ENCODE measurements at regions not wholly inside any gene's neighbourhood (a gene's known extent, or its start where the extent isn't known, plus 50 kb on each side); places are given as distances from the start of the nearest gene placed in this dataset.
"Not testable (repeated sequence)": the region's sequence is repeated elsewhere in the genome, so short reads cannot be mapped to it uniquely, and the experiment has no call there.

- no peak for DNase-seq
Measured at GRCh38 chr12:68514807-68515411, 95.8 kb upstream of the RAP1B start.

GRCh38 chr12:68515793-68516192 is 94.9 kb upstream of the RAP1B start:
- no peak for DNase-seq

- DNase-seq: no peak
Measured at GRCh38 chr12:68521321-68521839, 89.3 kb upstream of the RAP1B start.

- no peak for DNase-seq
Measured at GRCh38 chr12:68521848-68522502, 88.7 kb upstream of the RAP1B start.

- DNase-seq: no peak
Measured at GRCh38 chr12:68529466-68529865, 81.2 kb upstream of the RAP1B start.

- no peak for DNase-seq
Measured at GRCh38 chr12:68529869-68530268, 80.8 kb upstream of the RAP1B start.

GRCh38 chr12:68530299-68530698 is 80.4 kb upstream of the RAP1B start:
- no peak for DNase-seq

- DNase-seq: no peak
Measured at GRCh38 chr12:68530965-68531364, 79.7 kb upstream of the RAP1B start.

GRCh38 chr12:68532204-68532886 is 78.4 kb upstream of the RAP1B start:
- peak; percentile 34 for DNase-seq

GRCh38 chr12:68532887-68533248 is 77.8 kb upstream of the RAP1B start:
- no peak for DNase-seq

GRCh38 chr12:68534108-68534507 is 76.6 kb upstream of the RAP1B start:
- DNase-seq: no peak

GRCh38 chr12:68536885-68537485 is 73.7 kb upstream of the RAP1B start:
- peak; percentile 12 for DNase-seq

- DNase-seq: no peak
Measured at GRCh38 chr12:68537571-68537970, 73.1 kb upstream of the RAP1B start.

GRCh38 chr12:68538726-68539614 is 71.7 kb upstream of the RAP1B start:
- DNase-seq: peak; percentile 80

GRCh38 chr12:68539615-68539952 is 71.1 kb upstream of the RAP1B start:
- no peak for DNase-seq

GRCh38 chr12:68540768-68541167 is 69.9 kb upstream of the RAP1B start:
- not testable (repeated sequence) for DNase-seq

- not testable (repeated sequence) for DNase-seq
Measured at GRCh38 chr12:68547318-68547717, 63.4 kb upstream of the RAP1B start.

- DNase-seq: not testable (repeated sequence)
Measured at GRCh38 chr12:68552605-68553195, 58.0 kb upstream of the RAP1B start.

GRCh38 chr12:68557011-68557730 is 53.5 kb upstream of the RAP1B start:
- no peak for DNase-seq

- DNase-seq: no peak
Measured at GRCh38 chr12:68559246-68559645, 51.5 kb upstream of the RAP1B start.

GRCh38 chr12:68559984-68560850 is 50.5 kb upstream of the RAP1B start:
- no peak for DNase-seq

Measured in CD4-positive, alpha-beta T cell treated with Interleukin-4 for 4 hours (primary cell).